ENCODE measurements at regions not wholly inside any gene's neighbourhood (a gene's known extent, or its start where the extent isn't known, plus 50 kb on each side); places are given as distances from the start of the nearest gene placed in this dataset.

GRCh38 chrX:1743663-1744062, 128.8 kb downstream of the ASMT start:
- H3K27me3 ChIP-seq (replicated peaks; ENCODE audit: insufficient read depth, low read depth, low read length, poor library complexity) = peaks cover 6% of the 10 kb centered on the region
- H3K9me3 ChIP-seq (ENCODE audit: low read depth, low read length, poor library complexity, severe bottlenecking) = peaks cover 7% of the 10 kb centered on the region
- BruUV-seq (replicated peaks) = no TSS peak
- no peaks in the 10 kb centered on the region for H3K36me3 ChIP-seq (ENCODE audit: insufficient read depth, low read length, poor library complexity, severe bottlenecking)
- H3K4me1 ChIP-seq (ENCODE audit: insufficient read depth, low read length, poor library complexity, severe bottlenecking) = no peaks in the 10 kb centered on the region
- no peak overlapping the region for H3K27ac ChIP-seq (ENCODE audit: low read depth, low read length, poor library complexity, severe bottlenecking)
- TF ChIP-seq CTCF (conservative IDR thresholded peaks at IDR 0.05; ENCODE audit: low read depth, low read length) (no peak), EZH2 (IDR thresholded peaks at IDR 0.05; ENCODE audit: borderline replicate concordance, low read depth, low read length, poor library complexity, severe bottlenecking) (no peak)
- ChIA-PET POLR2A (ENCODE audit: low non-redundant PET) (no interaction called here), CTCF (no interaction called here)
- no peak overlapping the region for H3K4me3 ChIP-seq (ENCODE audit: low read depth, low read length, poor library complexity, severe bottlenecking)
- no peak for DNase-seq (ENCODE audit: low spot score)
- intact Hi-C loops (cut with micrococcal nuclease; ENCODE audit: unreplicated experiment) = no loop called here

- POLR2A ChIA-PET (ENCODE audit: low non-redundant PET) = no interaction called here
- intact Hi-C loops (cut with micrococcal nuclease; ENCODE audit: unreplicated experiment) = no loop called here
- Histone ChIP-seq H3K4me3 (ENCODE audit: low read depth, low read length, poor library complexity, severe bottlenecking) (no peak overlapping the region), H3K27me3 (replicated peaks; ENCODE audit: insufficient read depth, low read depth, low read length, poor library complexity) (peaks cover 6% of the 10 kb centered on the region), H3K36me3 (ENCODE audit: insufficient read depth, low read length, poor library complexity, severe bottlenecking) (no peaks in the 10 kb centered on the region), H3K4me1 (ENCODE audit: insufficient read depth, low read length, poor library complexity, severe bottlenecking) (no peaks in the 10 kb centered on the region), H3K27ac (ENCODE audit: low read depth, low read length, poor library complexity, severe bottlenecking) (no peak overlapping the region), H3K9me3 (ENCODE audit: low read depth, low read length, poor library complexity, severe bottlenecking) (peaks cover 7% of the 10 kb centered on the region)
- CTCF ChIA-PET = no interaction called here
- DNase-seq (ENCODE audit: low spot score) = no peak
- BruUV-seq (replicated peaks) = no TSS peak
- TF ChIP-seq EZH2 (IDR thresholded peaks at IDR 0.05; ENCODE audit: borderline replicate concordance, low read depth, low read length, poor library complexity, severe bottlenecking) = no peak
- TF ChIP-seq CTCF (conservative IDR thresholded peaks at IDR 0.05; ENCODE audit: low read depth, low read length) = no peak
Observed at GRCh38 chrX:1748408-1748807, 133.5 kb downstream of the ASMT start.

- intact Hi-C loops (cut with micrococcal nuclease; ENCODE audit: unreplicated experiment) = no loop called here
- POLR2A ChIA-PET (ENCODE audit: low non-redundant PET) = no interaction called here
- H3K27me3 ChIP-seq (replicated peaks; ENCODE audit: insufficient read depth, low read depth, low read length, poor library complexity) = peaks cover 6% of the 10 kb centered on the region
- no TSS peak for BruUV-seq (replicated peaks)
- H3K4me3 ChIP-seq (ENCODE audit: low read depth, low read length, poor library complexity, severe bottlenecking) = no peak overlapping the region
- TF ChIP-seq CTCF (conservative IDR thresholded peaks at IDR 0.05; ENCODE audit: low read depth, low read length) = 0 out of 2 replicates have a peak, but pooled peaks have one; percentile 27
- TF ChIP-seq EZH2 (IDR thresholded peaks at IDR 0.05; ENCODE audit: borderline replicate concordance, low read depth, low read length, poor library complexity, severe bottlenecking) = no peak
- no peak overlapping the region for H3K27ac ChIP-seq (ENCODE audit: low read depth, low read length, poor library complexity, severe bottlenecking)
- no peaks in the 10 kb centered on the region for H3K4me1 ChIP-seq (ENCODE audit: insufficient read depth, low read length, poor library complexity, severe bottlenecking)
- DNase-seq (ENCODE audit: low spot score) = no peak
- no peaks in the 10 kb centered on the region for H3K36me3 ChIP-seq (ENCODE audit: insufficient read depth, low read length, poor library complexity, severe bottlenecking)
- peaks cover under 1% of the 10 kb centered on the region for H3K9me3 ChIP-seq (ENCODE audit: low read depth, low read length, poor library complexity, severe bottlenecking)
- CTCF ChIA-PET = no interaction called here
Observed at GRCh38 chrX:1749499-1749898, 134.6 kb downstream of the ASMT start.
